Ammon's horn (tissue), 1 donor: ENCODE measurements at regions not wholly inside any gene's neighbourhood (a gene's known extent, or its start where the extent isn't known, plus 50 kb on each side); places are given as distances from the start of the nearest gene placed in this dataset.

ENCODE experiments used
- DNase-seq: peaks from one replicate; pipeline ENCODE4 v3.0.0-alpha.2; 2016; ENCODE audit warnings: low spot score

- DNase-seq = no peak
These were observed 131.1 kb upstream of the PTGFR start for GRCh38 chr1:78359666-78360065.

GRCh38 chr1:78360584-78360983 is 130.2 kb upstream of the PTGFR start:
- no peak for DNase-seq

DNA sequence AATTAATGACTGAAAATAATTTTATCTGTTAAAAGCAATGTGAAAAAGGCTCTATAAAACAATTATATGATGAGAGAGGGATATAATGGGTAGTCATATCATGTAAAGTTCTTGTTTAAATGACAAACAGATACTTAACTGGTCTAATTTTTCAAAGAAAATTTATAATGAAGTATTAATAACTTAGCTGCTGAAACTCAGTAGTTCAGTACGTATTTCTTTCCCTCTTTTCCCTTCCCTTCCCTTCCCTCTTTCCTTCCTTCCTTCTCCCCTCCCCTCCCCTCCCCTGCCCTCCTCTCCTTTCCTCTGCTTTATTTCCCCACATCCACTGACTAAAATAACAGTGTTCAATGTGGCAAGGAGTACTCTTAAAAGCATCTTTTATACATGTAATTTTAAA is 123.1 kb upstream of the PTGFR start:
- DNase-seq = no peak

GRCh38 chr1:78369546-78369945 is 121.2 kb upstream of the PTGFR start:
- no peak for DNase-seq

DNA sequence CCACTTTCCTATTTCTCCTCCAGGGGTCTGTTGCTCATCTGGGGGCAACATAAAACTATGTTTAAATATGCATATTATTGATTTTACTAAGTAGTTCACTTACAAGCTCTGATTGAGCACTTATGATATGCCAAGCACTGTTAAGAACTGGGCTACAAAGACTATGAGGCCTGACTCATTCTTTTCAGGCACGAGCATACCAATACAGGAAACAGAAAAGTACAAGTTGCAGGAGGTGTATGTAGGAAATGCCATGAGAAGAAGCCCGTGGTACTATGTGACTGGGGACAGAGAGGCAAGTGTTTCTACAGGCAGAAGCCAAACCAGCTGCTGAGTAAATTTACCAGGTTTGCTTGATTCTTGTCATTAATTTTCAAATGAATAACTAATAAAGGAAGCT is 120.4 kb upstream of the PTGFR start:
- no peak for DNase-seq

- no peak for DNase-seq
These were observed 119.8 kb upstream of the PTGFR start for GRCh38 chr1:78370779-78371482.

DNA sequence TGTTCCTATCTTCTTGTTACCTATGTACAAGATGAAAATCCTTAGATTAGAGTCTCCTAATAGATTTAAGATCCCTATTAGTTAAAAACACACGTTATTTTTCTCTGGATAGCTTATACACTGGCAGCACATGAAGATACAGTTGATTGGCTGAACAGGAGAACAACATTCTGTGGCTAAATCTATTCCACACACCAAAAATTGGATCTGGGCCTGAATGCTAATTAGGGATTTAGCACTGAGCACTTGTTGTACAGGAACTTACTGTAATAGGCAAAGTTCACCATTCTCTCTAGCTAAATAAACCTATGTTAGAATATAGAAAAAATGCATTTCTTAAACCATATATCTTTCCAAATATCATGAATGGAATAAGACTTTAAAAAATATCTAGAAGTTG is 117.1 kb upstream of the PTGFR start:
- DNase-seq = no peak

DNA sequence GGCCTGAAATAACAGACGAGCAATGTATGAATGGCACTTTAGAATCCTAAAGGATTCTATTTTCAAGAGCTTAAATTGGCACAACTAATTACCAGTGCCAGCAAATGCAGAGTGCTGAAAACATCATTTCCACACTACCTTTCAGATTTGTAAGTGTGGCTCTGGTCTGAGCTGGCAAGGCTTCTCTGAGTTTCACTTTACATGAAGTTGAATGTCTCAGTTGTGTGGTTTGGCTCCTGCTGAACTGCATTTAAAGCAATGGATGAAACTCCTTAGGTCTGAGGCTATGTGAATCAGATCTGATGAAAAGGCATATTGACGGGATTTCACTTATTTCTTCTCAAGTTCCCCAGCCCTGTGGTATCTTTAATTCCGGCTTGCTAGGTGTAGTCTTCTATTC is 114.8 kb upstream of the PTGFR start:
- no peak for DNase-seq

- no peak for DNase-seq
These were observed 113.3 kb upstream of the PTGFR start for GRCh38 chr1:78377356-78377928.

- DNase-seq = no peak
These were observed 106.9 kb upstream of the PTGFR start for GRCh38 chr1:78383923-78384322.

- no peak for DNase-seq
These were observed 104.9 kb upstream of the PTGFR start for GRCh38 chr1:78385744-78386462.

DNA sequence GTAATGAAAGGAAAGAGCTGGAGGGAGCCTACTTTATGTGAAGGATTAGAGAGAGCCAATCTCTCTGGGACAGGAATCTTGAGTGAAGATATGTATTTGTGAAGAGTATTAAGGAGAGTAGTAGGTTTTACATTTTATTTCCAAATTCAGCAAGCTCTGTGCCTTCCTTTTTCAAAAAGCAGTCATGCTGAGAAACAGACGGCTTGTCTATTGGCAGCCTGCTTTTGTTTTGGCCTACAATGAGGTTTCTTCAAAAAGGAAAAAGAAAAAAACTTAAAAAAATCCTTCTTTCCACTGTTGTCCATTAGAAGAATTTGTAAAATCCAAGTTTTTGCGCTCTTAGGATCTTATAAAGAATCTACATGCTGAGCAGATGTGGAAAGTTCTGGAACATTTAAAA is 103.6 kb upstream of the PTGFR start:
- no peak for DNase-seq

- no peak for DNase-seq
These were observed 102.9 kb upstream of the PTGFR start for GRCh38 chr1:78387871-78388270.

DNA sequence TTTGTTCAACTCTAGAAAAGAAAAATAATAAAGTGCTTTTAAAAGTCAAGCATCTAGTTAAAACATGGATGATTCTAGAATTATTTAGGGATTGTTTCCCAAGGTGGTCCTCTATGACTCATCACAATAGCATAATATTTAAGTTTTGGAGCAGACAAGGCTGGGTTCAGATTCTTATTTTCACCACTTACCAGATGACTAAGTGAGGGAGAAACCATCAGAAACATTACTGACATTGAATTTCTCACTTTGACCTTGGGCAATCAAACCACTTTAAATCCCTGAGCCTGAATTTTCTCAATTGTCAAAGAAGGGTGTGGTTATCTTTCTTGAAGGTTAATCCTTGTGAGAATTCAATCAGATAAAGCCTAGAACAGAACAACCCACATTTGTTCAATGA is 102.5 kb upstream of the PTGFR start:
- DNase-seq = no peak

GRCh38 chr1:78401148-78401547 is 89.6 kb upstream of the PTGFR start:
- DNase-seq = no peak

GRCh38 chr1:78408192-78408591 is 82.6 kb upstream of the PTGFR start:
- DNase-seq = no peak

GRCh38 chr1:78408810-78409209 is 82.0 kb upstream of the PTGFR start:
- DNase-seq = no peak

GRCh38 chr1:78410643-78411042 is 80.1 kb upstream of the PTGFR start:
- no peak for DNase-seq

DNA sequence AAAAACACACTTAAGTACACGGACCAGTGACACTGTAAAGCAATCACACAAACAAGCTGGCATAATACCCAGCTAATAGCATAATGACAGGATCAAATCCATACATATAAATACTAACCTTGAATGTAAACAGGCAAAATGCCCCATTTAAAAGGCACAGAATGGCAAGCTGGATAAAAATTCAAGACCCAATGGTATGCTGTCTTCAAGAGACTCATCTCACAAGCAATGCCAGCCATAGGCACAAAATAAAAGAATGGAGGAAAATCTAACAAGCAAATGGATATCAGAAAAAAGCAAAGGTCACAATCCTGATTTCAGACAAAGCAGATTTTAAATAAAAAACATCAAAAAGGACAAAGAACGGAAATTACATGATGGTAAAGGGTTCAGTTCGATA is 79.1 kb upstream of the PTGFR start:
- no peak for DNase-seq

DNA sequence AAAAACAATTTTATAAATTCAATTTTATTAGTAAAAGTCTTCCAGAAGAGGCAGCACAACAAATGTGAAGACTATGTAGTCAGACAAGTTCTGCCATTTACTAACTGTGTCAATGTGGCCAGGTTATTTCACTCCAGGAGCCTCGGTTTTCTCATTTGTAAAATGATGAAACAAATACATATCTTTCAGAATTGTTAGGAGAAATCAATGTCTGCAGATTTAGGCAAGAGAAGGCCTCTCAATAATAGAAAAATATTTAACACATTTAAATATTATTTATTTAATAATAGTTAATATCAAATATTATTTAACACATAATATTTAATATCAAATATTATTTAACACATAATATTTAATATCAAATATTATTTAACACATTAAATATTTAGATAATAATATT is 75.6 kb upstream of the PTGFR start:
- DNase-seq = no peak

GRCh38 chr1:78419309-78419708 is 71.5 kb upstream of the PTGFR start:
- DNase-seq = no peak

GRCh38 chr1:78420181-78420580 is 70.6 kb upstream of the PTGFR start:
- no peak for DNase-seq

- DNase-seq = no peak
These were observed 70.1 kb upstream of the PTGFR start for GRCh38 chr1:78420688-78421087.

DNA sequence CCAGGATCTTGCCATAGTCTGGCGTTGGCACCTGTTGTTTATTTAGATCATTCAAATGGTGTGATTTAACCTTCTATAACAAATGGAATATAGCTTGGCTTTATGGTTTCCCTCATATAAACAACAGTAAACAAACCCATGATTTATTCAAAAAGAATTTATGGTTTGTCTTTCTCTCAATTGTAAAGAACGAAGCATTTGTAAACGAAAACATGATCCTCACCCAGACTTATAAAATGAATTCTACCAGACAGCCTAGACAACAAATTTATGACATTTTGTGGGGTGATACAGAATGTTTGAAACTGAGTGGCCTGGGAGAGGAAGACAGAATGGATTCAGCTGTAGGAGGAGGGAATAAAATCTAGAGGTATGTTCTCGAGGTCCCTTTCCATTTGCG is 66.1 kb upstream of the PTGFR start:
- no peak for DNase-seq
